Dendritic cell treated with granulocyte-macrophage colony-stimulating factor and Interleukin-4, amounts not matched to agents 40 ng/mL and 50 ng/mL, for 4 days (primary cell): ENCODE measurements at regions not wholly inside any gene's neighbourhood (a gene's known extent, or its start where the extent isn't known, plus 50 kb on each side); places are given as distances from the start of the nearest gene placed in this dataset.
"Not testable (repeated sequence)": the region's sequence is repeated elsewhere in the genome, so short reads cannot be mapped to it uniquely, and the experiment has no call there.

ENCODE experiments used
- H3K27ac Mint-ChIP-seq: one replicate; pipeline ENCODE4 v1.8.0; 2022; ENCODE audit warnings: mild to moderate bottlenecking, mixed read lengths
- H3K27me3 Mint-ChIP-seq: one replicate; pipeline ENCODE4 v1.8.0; 2022; ENCODE audit warnings: mild to moderate bottlenecking, mixed read lengths
- H3K36me3 Mint-ChIP-seq: one replicate; pipeline ENCODE4 v1.8.0; 2022; ENCODE audit warnings: low read depth, mixed read lengths
- H3K4me1 Mint-ChIP-seq: one replicate; pipeline ENCODE4 v1.8.0; 2022; ENCODE audit warnings: low read depth, mixed read lengths
- H3K4me3 Mint-ChIP-seq: one replicate; pipeline ENCODE4 v1.8.0; 2022; ENCODE audit warnings: mild to moderate bottlenecking, moderate library complexity, mixed read lengths
- H3K9me3 Mint-ChIP-seq: one replicate; pipeline ENCODE4 v1.8.0; 2022; ENCODE audit warnings: mixed read lengths
- intact Hi-C: fragments of 100-400 bp; cut with micrococcal nuclease; formaldehyde crosslinking; loops from one replicate; pipeline ENCODE4 v1.15.0; 2022

GRCh38 chrX:85808217-85808616, 239.1 kb downstream of the CHM start:
- H3K27ac Mint-ChIP-seq, result no peak overlapping the region

GRCh38 chrX:85772391-85772790, 275.0 kb downstream of the CHM start:
- H3K9me3 Mint-ChIP-seq, result peaks cover 25% of the 10 kb centered on the region
- intact Hi-C loops, H3K4me1 Mint-ChIP-seq, H3K27ac Mint-ChIP-seq, H3K4me3 Mint-ChIP-seq, H3K36me3 Mint-ChIP-seq, H3K27me3 Mint-ChIP-seq: not testable (repeated sequence)

More at GRCh38 chrX:85808217-85808616, 239.1 kb downstream of the CHM start:
- H3K4me1 Mint-ChIP-seq, result no peaks in the 10 kb centered on the region
- no peaks in the 10 kb centered on the region for H3K27me3 Mint-ChIP-seq
- peaks cover 44% of the 10 kb centered on the region for H3K9me3 Mint-ChIP-seq
- H3K4me3 Mint-ChIP-seq, result no peak overlapping the region
- no peaks in the 10 kb centered on the region for H3K36me3 Mint-ChIP-seq
- intact Hi-C loops, result no loop called here

DNA sequence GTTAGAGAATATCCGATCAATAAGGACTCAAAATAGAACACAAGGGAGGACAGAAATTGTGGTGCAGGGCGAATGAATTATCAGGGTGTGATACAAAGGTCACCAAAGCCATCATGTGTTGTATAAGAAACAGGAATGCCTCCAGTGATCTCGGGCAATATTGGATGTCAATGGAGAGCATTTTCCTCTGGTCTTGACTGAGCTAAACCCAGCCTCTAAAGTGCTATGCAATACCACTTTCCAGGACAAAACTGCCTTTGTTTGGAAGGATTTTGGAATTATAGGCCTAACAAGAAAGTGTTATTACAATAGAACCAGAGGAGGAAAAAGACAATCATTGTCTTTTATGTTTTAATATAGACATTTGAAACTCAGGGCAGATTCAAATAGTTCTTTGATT, 281.7 kb downstream of the CHM start:
- intact Hi-C loops, result no loop called here
- Mint-ChIP-seq H3K9me3 (peaks cover 20% of the 10 kb centered on the region), H3K27ac (no peak overlapping the region), H3K4me3 (no peak overlapping the region), H3K36me3 (no peaks in the 10 kb centered on the region), H3K4me1 (no peaks in the 10 kb centered on the region), H3K27me3 (no peaks in the 10 kb centered on the region)

- H3K27ac Mint-ChIP-seq, intact Hi-C loops, H3K27me3 Mint-ChIP-seq, H3K36me3 Mint-ChIP-seq, H3K4me3 Mint-ChIP-seq, H3K4me1 Mint-ChIP-seq: not testable (repeated sequence)
- peaks cover 23% of the 10 kb centered on the region for H3K9me3 Mint-ChIP-seq
These were observed 324.3 kb downstream of the CHM start for GRCh38 chrX:85723025-85723424.

DNA sequence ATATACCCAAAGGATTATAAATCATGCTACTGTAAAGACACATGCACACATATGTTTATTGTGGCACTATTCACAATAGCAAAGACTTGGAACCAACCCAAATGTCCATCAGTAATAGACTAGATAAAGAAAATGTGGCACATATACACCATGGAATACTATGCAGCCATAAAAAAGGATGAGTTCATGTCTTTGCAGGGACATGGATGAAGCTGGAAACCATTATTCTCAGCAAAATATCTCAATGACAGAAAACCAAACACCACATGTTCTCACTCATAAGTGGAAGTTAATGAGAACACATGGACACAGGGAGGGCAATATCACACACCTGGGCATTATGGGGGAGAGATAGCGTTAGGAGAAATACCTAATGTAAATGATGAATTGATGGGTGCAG, 323.8 kb upstream of the POF1B start:
- H3K4me1 Mint-ChIP-seq, H3K27me3 Mint-ChIP-seq, H3K9me3 Mint-ChIP-seq, H3K4me3 Mint-ChIP-seq, H3K27ac Mint-ChIP-seq, intact Hi-C loops, H3K36me3 Mint-ChIP-seq: not testable (repeated sequence)

DNA sequence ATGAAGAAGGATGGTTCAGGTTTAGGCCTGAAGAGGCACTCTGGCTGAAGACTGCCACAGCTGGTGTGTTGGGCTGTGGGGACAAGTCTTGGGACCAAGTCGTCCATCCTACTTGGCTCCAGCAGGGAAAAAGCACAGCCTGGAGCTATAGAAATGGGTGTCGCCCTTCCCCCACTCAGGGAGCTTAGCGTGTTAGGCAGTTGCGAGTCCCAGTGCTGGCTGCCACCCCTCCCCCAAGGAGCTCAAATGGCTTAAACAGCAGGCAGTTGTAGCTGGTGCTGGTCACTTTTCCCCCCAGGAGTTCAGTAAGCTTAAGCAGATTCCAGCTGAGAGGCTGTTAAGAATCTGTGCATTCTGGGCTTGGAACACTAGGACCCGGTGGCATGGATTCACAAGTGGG, 319.5 kb upstream of the POF1B start:
- H3K4me1 Mint-ChIP-seq, result no peaks in the 10 kb centered on the region
- no peak overlapping the region for H3K27ac Mint-ChIP-seq
- peaks cover 28% of the 10 kb centered on the region for H3K9me3 Mint-ChIP-seq
- no peaks in the 10 kb centered on the region for H3K36me3 Mint-ChIP-seq
- intact Hi-C loops, result no loop called here
- H3K4me3 Mint-ChIP-seq, result no peak overlapping the region
- H3K27me3 Mint-ChIP-seq, result no peaks in the 10 kb centered on the region

DNA sequence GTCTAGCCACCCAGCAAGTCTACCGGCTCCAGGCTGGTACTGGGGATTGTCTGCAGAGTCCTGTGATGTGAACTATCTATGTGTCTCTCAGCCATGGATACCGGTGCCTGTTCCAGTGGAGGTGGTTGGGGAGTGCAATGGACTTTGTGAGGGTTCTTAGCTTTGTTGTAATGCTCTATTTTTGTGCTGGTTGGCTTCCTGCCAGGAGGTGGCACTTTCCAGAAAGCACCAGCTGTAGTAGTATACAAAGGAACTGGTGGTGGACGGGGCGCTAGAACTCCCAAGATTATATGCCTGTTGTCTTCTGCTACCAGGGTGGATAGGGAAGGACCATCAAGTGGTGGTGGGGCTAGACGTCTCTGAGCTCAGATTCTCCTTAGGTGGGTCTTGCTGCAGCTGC, 306.4 kb upstream of the POF1B start:
- H3K36me3 Mint-ChIP-seq, result no peaks in the 10 kb centered on the region
- intact Hi-C loops, result no loop called here
- no peak overlapping the region for H3K27ac Mint-ChIP-seq
- peaks cover 36% of the 10 kb centered on the region for H3K9me3 Mint-ChIP-seq
- no peak overlapping the region for H3K4me3 Mint-ChIP-seq
- H3K4me1 Mint-ChIP-seq, result no peaks in the 10 kb centered on the region
- H3K27me3 Mint-ChIP-seq, result no peaks in the 10 kb centered on the region

DNA sequence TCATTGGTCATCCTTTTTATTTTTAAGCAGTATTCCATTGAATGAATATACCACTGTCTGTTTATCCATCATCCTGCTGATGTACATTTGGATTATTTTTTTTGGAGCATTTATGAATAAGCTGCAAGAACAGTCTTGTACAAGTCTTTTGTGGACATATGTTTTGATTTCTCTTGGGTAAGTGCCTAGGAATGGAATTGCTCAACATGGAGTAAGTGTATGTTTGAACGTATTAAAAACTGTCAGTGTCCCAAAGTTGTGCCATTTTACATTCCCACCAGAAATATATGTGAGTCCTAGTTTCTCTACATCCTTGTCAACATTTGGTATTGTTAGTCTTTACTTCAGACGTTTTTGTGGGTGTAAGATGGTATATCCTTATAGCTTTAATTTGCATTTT, 287.0 kb upstream of the POF1B start:
- Mint-ChIP-seq H3K36me3 (no peaks in the 10 kb centered on the region), H3K9me3 (no peaks in the 10 kb centered on the region), H3K4me1 (no peaks in the 10 kb centered on the region), H3K4me3 (no peak overlapping the region), H3K27ac (no peak overlapping the region), H3K27me3 (no peaks in the 10 kb centered on the region)
- intact Hi-C loops, result no loop called here

DNA sequence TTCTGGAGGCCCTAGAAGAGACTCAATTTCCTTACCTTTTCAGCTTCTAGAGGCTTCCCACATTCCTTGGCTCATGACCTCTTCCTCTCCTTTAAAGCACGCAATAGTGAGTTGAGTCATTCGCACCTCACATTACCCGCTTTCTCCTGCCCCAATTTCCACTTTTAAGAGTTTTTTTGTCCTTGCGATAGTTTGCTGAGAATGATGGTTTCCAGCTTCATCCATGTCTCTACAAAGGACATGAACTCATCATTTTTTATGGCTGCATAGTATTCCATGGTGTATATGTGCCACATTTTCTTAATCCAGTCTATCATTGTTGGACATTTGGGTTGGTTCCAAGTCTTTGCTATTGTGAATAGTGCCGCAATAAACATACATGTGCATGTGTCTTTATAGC, 284.5 kb upstream of the POF1B start:
- H3K4me3 Mint-ChIP-seq, intact Hi-C loops, H3K27me3 Mint-ChIP-seq, H3K4me1 Mint-ChIP-seq, H3K27ac Mint-ChIP-seq, H3K36me3 Mint-ChIP-seq: not testable (repeated sequence)
- peaks cover 14% of the 10 kb centered on the region for H3K9me3 Mint-ChIP-seq

GRCh38 chrX:85630901-85631300, 251.4 kb upstream of the POF1B start:
- no peaks in the 10 kb centered on the region for H3K9me3 Mint-ChIP-seq
- intact Hi-C loops, result no loop called here
- H3K27me3 Mint-ChIP-seq, result no peaks in the 10 kb centered on the region
- H3K4me3 Mint-ChIP-seq, result no peak overlapping the region
- H3K36me3 Mint-ChIP-seq, result no peaks in the 10 kb centered on the region
- no peak overlapping the region for H3K27ac Mint-ChIP-seq
- no peaks in the 10 kb centered on the region for H3K4me1 Mint-ChIP-seq

GRCh38 chrX:85627363-85627762, 247.9 kb upstream of the POF1B start:
- Mint-ChIP-seq H3K27me3 (no peaks in the 10 kb centered on the region), H3K4me3 (no peak overlapping the region), H3K27ac (no peak overlapping the region), H3K9me3 (no peaks in the 10 kb centered on the region), H3K4me1 (no peaks in the 10 kb centered on the region), H3K36me3 (no peaks in the 10 kb centered on the region)
- intact Hi-C loops, result no loop called here

GRCh38 chrX:85622635-85623034, 243.2 kb upstream of the POF1B start:
- Mint-ChIP-seq H3K27ac (no peak overlapping the region), H3K27me3 (no peaks in the 10 kb centered on the region), H3K4me3 (no peak overlapping the region), H3K36me3 (no peaks in the 10 kb centered on the region), H3K4me1 (no peaks in the 10 kb centered on the region), H3K9me3 (no peaks in the 10 kb centered on the region)
- intact Hi-C loops, result no loop called here

GRCh38 chrX:85620466-85620865, 241.0 kb upstream of the POF1B start:
- Mint-ChIP-seq H3K27ac (no peak overlapping the region), H3K4me1 (no peaks in the 10 kb centered on the region), H3K36me3 (no peaks in the 10 kb centered on the region), H3K27me3 (no peaks in the 10 kb centered on the region), H3K9me3 (no peaks in the 10 kb centered on the region), H3K4me3 (no peak overlapping the region)
- intact Hi-C loops, result no loop called here

- H3K27ac Mint-ChIP-seq, result no peak overlapping the region
- H3K4me1 Mint-ChIP-seq, result no peaks in the 10 kb centered on the region
- H3K9me3 Mint-ChIP-seq, result no peaks in the 10 kb centered on the region
- no peaks in the 10 kb centered on the region for H3K36me3 Mint-ChIP-seq
- H3K27me3 Mint-ChIP-seq, result no peaks in the 10 kb centered on the region
- no peak overlapping the region for H3K4me3 Mint-ChIP-seq
- intact Hi-C loops, result no loop called here
These were observed 240.5 kb upstream of the POF1B start for GRCh38 chrX:85619962-85620361.

GRCh38 chrX:85611926-85612325, 232.5 kb upstream of the POF1B start:
- intact Hi-C loops, result loop anchor here (5.0 kb wide), 1 partner anchor 1685 kb away; no protein-coding TSS in a partner anchor
- Mint-ChIP-seq H3K27ac (no peak overlapping the region), H3K36me3 (no peaks in the 10 kb centered on the region), H3K4me1 (no peaks in the 10 kb centered on the region), H3K4me3 (no peak overlapping the region), H3K9me3 (no peaks in the 10 kb centered on the region), H3K27me3 (no peaks in the 10 kb centered on the region)

- intact Hi-C loops, result no loop called here
- Mint-ChIP-seq H3K36me3 (no peaks in the 10 kb centered on the region), H3K4me3 (no peak overlapping the region), H3K4me1 (no peaks in the 10 kb centered on the region), H3K9me3 (peaks cover 9% of the 10 kb centered on the region), H3K27ac (no peak overlapping the region), H3K27me3 (no peaks in the 10 kb centered on the region)
These were observed 213.5 kb upstream of the POF1B start for GRCh38 chrX:85592980-85593379.
